Fibroblast of lung (primary cell): ENCODE measurements at regions not wholly inside any gene's neighbourhood (a gene's known extent, or its start where the extent isn't known, plus 50 kb on each side); places are given as distances from the start of the nearest gene placed in this dataset.

Source experiments
- EZH2 ChIP-seq: IDR thresholded peaks from 2 replicates; pipeline ENCODE4 v1.5.1; 2012; ENCODE audit warnings: low read length, control low read depth, mild to moderate bottlenecking; ENCODE audit errors: missing control alignments
- TF ChIP-seq, protein P1 (sequence below), 2 donors: IDR thresholded peaks in 1 of 2; conservative IDR thresholded peaks in 1 of 2; 1 replicate in 1 of 2; 2 replicates in 1 of 2; pipeline ENCODE4 v1.5.1; 2011 to 2012; ENCODE audit warnings: low read length in 2 of 2, control low read depth in 1 of 2, inconsistent platforms in 1 of 2, low read depth in 1 of 2, mild to moderate bottlenecking in 1 of 2

- TF ChIP-seq, protein P1, sequence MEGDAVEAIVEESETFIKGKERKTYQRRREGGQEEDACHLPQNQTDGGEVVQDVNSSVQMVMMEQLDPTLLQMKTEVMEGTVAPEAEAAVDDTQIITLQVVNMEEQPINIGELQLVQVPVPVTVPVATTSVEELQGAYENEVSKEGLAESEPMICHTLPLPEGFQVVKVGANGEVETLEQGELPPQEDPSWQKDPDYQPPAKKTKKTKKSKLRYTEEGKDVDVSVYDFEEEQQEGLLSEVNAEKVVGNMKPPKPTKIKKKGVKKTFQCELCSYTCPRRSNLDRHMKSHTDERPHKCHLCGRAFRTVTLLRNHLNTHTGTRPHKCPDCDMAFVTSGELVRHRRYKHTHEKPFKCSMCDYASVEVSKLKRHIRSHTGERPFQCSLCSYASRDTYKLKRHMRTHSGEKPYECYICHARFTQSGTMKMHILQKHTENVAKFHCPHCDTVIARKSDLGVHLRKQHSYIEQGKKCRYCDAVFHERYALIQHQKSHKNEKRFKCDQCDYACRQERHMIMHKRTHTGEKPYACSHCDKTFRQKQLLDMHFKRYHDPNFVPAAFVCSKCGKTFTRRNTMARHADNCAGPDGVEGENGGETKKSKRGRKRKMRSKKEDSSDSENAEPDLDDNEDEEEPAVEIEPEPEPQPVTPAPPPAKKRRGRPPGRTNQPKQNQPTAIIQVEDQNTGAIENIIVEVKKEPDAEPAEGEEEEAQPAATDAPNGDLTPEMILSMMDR (conservative IDR thresholded peaks at IDR 0.05 in 1 of 2, IDR thresholded peaks at IDR 0.05 in 1 of 2; ENCODE audit: low read depth in 1 of 2, low read length in 2 of 2) = no peak
- TF ChIP-seq EZH2 = no peak
Observed at GRCh38 chr1:118339400-118340124, 154.5 kb upstream of the SPAG17 start.
